GM21529 (cell line): ENCODE measurements at regions not wholly inside any gene's neighbourhood (a gene's known extent, or its start where the extent isn't known, plus 50 kb on each side); places are given as distances from the start of the nearest gene placed in this dataset.

Experiments used
- ATAC-seq: cut with Tn5 transposase; IDR thresholded peaks from one replicate; pipeline ENCODE4 v1.9.1; 2021; ENCODE audit not compliant: unreplicated experiment

DNA sequence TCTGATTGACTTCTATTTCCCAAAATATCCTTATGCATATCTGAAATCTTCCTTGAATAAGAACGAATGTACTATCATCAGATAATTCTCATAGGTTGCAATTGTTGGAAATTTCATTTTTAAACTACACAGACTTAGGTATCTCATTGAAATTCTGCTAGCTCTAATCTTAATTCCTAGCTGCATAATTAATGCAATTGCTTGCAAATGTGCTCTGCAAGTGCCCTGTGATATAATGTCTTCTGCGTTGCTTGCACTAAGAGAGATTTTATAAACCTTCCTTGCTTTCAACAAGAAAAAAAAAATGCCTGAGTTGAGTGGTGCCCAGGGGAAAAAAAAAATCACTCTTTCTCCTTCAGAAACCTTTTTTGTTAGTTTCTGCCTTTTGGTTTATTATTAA is 354.9 kb downstream of the TFAP2A start:
- no peak for ATAC-seq

DNA sequence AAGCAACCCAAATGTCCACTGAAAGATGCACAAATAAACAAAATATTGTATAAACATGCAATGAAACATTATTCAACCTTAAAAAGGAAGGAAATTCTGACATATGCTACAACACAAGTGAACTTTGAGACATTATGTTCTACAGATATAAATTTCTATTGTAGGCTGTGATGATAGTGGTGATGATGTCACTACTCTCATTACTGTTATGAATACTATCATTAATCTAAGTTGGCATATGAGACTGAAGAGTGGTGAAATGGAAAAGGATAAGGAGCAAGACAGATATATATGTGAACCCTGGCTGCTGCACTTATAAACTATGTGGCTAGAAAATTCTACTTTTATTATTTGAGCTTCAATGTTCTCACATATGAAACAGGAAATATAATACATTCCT is 360.2 kb downstream of the TFAP2A start:
- ATAC-seq, result no peak

DNA sequence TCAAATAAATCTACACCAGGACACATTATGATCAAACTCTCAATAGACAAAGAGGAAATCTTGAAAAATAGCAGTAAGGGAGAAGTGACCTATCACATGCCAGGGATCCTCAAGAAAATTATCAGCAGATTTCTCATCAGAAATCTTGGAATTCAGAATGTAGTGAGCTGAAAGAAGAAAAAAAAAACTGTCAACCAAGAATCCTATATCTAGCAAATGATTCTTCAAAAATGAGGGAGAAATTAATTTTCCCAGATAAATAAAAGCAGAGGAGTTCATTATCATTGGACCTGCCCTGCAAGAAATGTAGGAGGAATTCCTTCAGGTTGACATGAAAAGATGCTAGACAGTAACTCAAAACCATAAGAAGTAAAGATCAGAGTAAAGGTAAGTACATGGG is 363.6 kb downstream of the TFAP2A start:
- no peak for ATAC-seq

GRCh38 chr6:10048370-10049297 is 366.2 kb downstream of the TFAP2A start:
- ATAC-seq, result no peak

DNA sequence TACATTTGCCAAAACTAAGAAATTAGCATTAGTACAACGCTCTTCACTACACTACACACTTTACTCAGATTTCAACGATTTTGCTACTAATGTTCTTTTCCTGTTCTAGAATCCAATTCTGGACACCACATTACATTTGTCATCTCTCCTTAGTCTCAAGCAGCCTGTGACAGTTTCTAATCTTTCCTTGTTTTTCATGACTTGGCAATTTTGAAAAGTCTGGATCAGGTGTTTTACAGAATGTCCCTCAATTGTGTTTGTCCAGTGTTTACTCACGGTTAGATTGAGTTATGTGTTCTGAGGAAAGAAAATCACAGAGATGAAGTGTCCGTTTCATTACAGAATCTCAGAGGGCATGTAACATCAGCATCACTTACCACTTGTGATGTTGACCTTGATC is 372.6 kb downstream of the TFAP2A start:
- ATAC-seq, result no peak

- no peak for ATAC-seq
Observed at GRCh38 chr6:10033223-10033829, 381.5 kb downstream of the TFAP2A start.

- ATAC-seq, result no peak
Observed at GRCh38 chr6:10031617-10032016, 383.3 kb downstream of the TFAP2A start.

- ATAC-seq, result no peak
Observed at GRCh38 chr6:10030942-10031537, 383.8 kb downstream of the TFAP2A start.

DNA sequence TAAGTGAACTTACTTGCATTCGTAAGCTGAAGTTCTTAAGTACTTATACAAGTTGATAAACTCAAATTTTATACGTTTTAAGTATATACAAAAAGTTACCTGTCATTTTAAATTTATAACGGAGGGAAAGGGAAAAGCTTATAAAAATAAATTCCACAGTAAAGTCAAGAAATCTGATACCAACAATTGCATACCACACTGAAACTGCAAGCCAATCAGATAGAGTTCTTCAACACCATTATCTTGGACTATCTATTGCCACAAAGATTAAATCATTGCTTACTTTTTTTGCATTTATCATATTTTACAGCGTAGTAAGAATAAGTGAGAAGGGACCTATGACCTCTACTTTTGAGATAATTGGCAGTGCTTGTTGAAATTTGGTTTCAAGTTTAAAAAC is 386.7 kb downstream of the TFAP2A start:
- no peak for ATAC-seq

DNA sequence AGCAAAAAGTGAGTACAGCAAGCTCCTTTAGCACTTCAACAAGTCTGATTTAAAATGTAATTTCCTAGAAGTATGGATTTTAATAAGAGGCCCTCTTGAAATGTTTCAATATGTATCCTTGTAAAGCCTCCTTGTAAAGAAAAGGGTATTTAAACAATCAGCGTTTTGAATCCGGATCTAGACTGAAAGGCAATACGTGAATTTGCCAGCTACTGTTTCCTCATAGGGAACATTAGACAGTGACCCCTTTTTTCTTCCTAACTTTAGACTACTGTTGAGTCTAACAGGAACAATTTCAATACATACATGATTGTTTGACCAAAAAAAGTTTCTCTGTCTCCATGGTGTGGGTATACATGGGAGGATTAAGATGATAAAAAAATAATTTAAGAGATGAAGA is 395.0 kb downstream of the TFAP2A start:
- no peak for ATAC-seq

- no peak for ATAC-seq
Observed at GRCh38 chr6:10014557-10014956, 400.3 kb downstream of the TFAP2A start.

GRCh38 chr6:10000551-10000950 is 414.3 kb downstream of the TFAP2A start:
- no peak for ATAC-seq

DNA sequence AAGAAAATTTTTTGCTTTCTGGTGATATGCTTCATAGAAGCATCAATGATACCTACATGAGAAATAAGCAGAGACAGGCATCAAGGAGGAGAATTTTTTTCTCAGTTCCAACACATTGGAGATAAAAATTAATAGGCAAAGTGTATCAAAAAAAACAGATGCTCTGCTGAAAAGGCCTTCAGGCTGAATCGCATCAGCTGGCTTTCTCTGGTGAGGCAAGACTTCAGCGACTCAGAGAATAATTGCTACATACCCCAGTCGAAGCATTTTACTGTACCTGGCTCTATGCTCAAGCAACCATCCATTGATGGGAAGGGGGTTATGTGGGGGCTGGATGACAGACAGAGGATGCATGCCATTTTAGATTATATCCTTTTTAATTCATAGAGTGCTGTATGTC is 415.1 kb downstream of the TFAP2A start:
- no peak for ATAC-seq

GRCh38 chr6:9986273-9986672 is 428.6 kb downstream of the TFAP2A start:
- no peak for ATAC-seq

DNA sequence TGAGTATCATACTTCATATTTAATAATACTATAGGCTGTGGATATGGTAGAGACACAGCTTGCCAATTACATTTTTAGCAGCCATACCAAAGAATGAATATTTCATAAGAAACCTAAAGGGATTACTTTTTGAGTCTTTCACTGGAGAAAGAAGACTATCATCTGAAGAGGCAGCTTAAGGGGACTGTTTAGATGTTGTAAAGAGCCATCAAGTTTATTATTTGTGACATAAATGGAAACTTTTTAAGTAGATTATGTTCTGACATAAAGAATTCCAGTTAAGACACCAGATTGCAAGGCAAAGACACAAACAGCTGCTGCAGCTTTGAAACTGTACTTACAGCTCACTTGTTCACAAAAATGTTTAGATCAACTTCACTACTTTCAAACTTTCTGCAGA is 429.4 kb downstream of the TFAP2A start:
- ATAC-seq, result no peak

- ATAC-seq, result no peak
Observed at GRCh38 chr6:9984607-9985006, 430.3 kb downstream of the TFAP2A start.

DNA sequence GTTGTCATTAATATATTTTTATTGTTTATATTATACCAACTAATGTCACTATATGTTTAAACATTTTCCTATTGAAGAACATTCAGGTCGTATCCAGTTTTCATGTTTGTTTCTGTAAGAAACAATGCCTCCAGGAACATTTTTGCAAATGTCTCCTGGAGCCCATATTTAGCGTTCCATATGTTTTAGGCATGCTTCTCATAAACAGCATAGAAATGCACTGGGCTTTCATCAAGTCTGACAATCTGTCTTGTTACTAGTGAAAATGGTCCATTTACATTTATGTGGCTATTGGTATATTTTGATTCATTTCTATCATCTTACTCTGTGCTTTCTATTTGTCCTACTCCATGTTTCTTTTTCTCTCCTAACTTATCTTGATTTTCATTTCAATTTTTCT is 431.7 kb downstream of the TFAP2A start:
- ATAC-seq, result no peak

DNA sequence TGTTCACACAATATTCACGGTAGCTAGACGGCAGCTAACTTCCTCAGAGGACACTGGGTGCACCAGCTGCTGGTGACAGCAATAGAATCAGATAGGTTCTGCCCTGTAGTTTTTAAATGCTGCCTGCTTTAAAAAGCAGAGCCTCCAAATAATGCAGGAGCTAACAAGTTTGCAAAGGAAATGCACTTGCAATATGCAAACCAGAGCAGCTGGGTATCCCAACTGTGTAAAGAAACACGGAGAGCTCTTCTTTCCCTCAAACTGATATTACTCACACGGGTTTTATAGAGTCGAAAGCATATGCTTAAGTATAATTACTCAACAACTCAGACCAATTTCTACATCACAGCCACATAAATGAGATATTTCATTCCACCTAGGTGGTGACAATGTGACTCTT is 432.7 kb downstream of the TFAP2A start:
- ATAC-seq, result no peak

- no peak for ATAC-seq
Observed at GRCh38 chr6:9979996-9980395, 434.9 kb downstream of the TFAP2A start.

GRCh38 chr6:9978480-9978879 is 436.4 kb downstream of the TFAP2A start:
- ATAC-seq, result no peak

DNA sequence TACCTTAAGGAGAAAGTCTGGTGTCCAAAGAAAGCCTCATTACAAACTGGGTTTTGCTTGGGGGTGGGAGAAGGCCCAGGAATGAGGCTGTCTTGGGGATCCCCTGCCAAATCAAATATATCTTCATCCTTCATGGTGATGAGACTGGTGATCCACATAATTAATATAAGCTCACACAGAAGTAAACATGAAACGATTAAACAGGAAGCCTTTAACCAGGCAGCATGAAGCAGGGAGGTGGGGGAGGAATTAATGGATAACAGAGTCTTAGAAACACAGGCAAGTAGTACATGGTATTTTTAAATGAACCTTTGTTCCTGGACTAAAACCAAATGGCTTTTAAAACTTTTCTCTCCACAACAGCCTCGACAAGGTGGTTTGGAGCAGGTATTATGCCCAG is 437.5 kb downstream of the TFAP2A start:
- ATAC-seq, result no peak

DNA sequence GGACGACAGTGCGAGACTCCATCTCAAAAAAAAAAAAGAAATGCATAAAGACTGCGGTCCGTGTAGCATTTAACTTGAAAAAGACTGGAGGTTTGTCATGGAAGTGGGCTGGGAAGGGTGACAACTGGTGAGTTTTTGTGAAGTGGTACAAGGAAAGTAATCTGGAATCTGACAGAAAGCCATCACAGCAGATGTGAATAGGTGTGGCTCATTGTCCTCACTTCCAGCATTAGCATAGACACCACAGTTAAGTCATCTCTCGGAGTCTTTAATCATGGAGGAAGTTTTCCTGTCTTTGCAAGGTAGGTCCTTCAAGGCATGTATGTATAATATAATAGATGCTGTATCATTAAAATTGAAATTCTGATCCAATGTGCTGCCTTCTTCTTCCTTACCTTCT is 453.2 kb downstream of the TFAP2A start:
- no peak for ATAC-seq
